Endodermal cell (in vitro differentiated cells): ENCODE measurements at regions not wholly inside any gene's neighbourhood (a gene's known extent, or its start where the extent isn't known, plus 50 kb on each side); places are given as distances from the start of the nearest gene placed in this dataset.

Experiments used
- DNase-seq: peaks from one replicate; pipeline ENCODE4 v3.0.0-alpha.2; 2017
- H3K27ac ChIP-seq: 2 replicates; pipeline ENCODE4 v1.5.1; 2013; ENCODE audit warnings: mild to moderate bottlenecking, low read depth, low read length, moderate library complexity
- H3K27me3 ChIP-seq: 2 replicates; pipeline ENCODE4 v1.6.1; 2013; ENCODE audit warnings: mild to moderate bottlenecking, low read length, moderate library complexity; ENCODE audit not compliant: insufficient read depth, control insufficient read depth, poor library complexity, severe bottlenecking
- H3K36me3 ChIP-seq: 2 replicates; pipeline ENCODE4 v1.7.0; 2013; ENCODE audit warnings: mild to moderate bottlenecking, low read length, moderate library complexity; ENCODE audit not compliant: control insufficient read depth, insufficient read depth
- H3K4me1 ChIP-seq: one replicate; pipeline ENCODE4 v1.7.0; 2013; ENCODE audit warnings: low read length; ENCODE audit not compliant: control insufficient read depth, insufficient read depth
- H3K4me3 ChIP-seq: 2 replicates; pipeline ENCODE4 v1.5.1; 2013; ENCODE audit warnings: mild to moderate bottlenecking, low read length, moderate library complexity
- H3K9ac ChIP-seq: 2 replicates; pipeline ENCODE4 v1.6.1; 2013; ENCODE audit warnings: mild to moderate bottlenecking, low read length, moderate library complexity; ENCODE audit not compliant: poor library complexity, severe bottlenecking; ENCODE audit errors: extremely low read depth
- H3K9me3 ChIP-seq: 2 replicates; pipeline ENCODE4 v1.6.1; 2013; ENCODE audit warnings: mild to moderate bottlenecking, low read length, moderate library complexity; ENCODE audit not compliant: control insufficient read depth
- H3K27ac Mint-ChIP-seq: 2 replicates; pipeline ENCODE4 v1.8.0; 2020; ENCODE audit warnings: mixed read lengths
- H3K27me3 Mint-ChIP-seq: 2 replicates; pipeline ENCODE4 v1.8.0; 2021; ENCODE audit warnings: mild to moderate bottlenecking, mixed read lengths; ENCODE audit not compliant: insufficient read depth
- H3K36me3 Mint-ChIP-seq: 2 replicates; pipeline ENCODE4 v1.8.0; 2020; ENCODE audit warnings: low read depth, mixed read lengths
- H3K4me1 Mint-ChIP-seq: 2 replicates; pipeline ENCODE4 v1.8.0; 2020; ENCODE audit warnings: mixed read lengths
- H3K4me3 Mint-ChIP-seq: 2 replicates; pipeline ENCODE4 v1.8.0; 2020; ENCODE audit warnings: mild to moderate bottlenecking, moderate library complexity, mixed read lengths
- H3K9me3 Mint-ChIP-seq: 2 replicates; pipeline ENCODE4 v1.8.0; 2020; ENCODE audit warnings: mild to moderate bottlenecking, mixed read lengths
- WGBS, 2 experiments: methylation state at CpG; one replicate each; pipeline versions ENCODE4 v1.1.5 to v1.1.7; 2013; ENCODE audit warnings: missing lambda C conversion rate in 2 of 2, mixed read lengths in 1 of 2; ENCODE audit not compliant: insufficient coverage in 1 of 2, insufficient read length in 1 of 2; 5-methylcytosine and 5-hydroxymethylcytosine counted together
- TF ChIP-seq, protein P1 (sequence below): fragments of 200-600 bp; sonication (generic); conservative IDR thresholded peaks from 2 replicates; pipeline ENCODE4 v1.5.0; 2021; ENCODE audit warnings: antibody characterized with exemption, mild to moderate bottlenecking

DNA sequence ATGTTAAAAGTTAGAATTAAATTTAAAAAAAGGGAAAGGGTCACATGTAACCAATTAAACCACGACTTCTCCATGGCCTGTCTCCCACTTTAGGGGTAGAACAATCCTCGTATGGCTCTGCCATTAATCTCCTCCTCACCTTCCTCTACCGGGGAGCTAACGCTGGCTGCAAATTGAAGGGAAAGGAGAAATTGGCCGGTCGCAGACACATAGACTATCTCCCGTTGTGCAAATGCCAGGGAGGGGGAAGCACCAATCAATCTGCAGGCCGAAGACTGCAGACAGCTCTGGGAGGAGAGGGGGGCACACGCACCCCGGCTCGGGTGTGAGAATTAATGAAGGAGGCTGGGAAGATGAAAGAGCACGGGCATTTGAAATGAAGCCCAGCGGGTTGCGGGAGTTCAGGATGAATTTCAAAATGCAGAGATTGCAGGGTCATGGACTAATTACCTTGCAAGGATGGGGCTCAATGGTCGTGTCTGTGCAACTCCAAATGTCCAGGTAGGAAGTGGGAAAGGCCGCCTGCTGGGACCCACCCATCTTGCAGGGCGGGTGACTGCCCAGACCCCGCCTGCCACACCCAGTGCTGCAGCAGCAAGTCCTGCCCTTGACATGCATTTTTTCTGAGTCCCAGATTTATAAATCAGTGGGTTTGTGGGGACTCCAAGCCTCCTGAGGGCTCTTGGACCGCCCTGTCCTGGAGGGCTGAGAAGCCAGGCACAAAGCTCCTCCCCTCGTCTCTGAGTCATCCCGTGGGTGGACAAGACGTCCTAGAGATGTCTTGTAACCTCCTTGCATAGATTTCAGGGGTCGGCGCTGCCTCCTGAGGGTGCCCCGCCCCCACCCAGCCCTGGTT is 534.2 kb downstream of the TBC1D22A start:
- peaks cover 98% of the 10 kb centered on the region for H3K9me3 Mint-ChIP-seq
- Histone ChIP-seq H3K27ac (no peak overlapping the region), H3K9ac (no peak overlapping the region), H3K4me1 (no peaks in the 10 kb centered on the region), H3K27me3 (no peaks in the 10 kb centered on the region), H3K9me3 (peaks cover 59% of the 10 kb centered on the region), H3K36me3 (no peaks in the 10 kb centered on the region), H3K4me3 (no peak overlapping the region)
- TF ChIP-seq, protein P1, sequence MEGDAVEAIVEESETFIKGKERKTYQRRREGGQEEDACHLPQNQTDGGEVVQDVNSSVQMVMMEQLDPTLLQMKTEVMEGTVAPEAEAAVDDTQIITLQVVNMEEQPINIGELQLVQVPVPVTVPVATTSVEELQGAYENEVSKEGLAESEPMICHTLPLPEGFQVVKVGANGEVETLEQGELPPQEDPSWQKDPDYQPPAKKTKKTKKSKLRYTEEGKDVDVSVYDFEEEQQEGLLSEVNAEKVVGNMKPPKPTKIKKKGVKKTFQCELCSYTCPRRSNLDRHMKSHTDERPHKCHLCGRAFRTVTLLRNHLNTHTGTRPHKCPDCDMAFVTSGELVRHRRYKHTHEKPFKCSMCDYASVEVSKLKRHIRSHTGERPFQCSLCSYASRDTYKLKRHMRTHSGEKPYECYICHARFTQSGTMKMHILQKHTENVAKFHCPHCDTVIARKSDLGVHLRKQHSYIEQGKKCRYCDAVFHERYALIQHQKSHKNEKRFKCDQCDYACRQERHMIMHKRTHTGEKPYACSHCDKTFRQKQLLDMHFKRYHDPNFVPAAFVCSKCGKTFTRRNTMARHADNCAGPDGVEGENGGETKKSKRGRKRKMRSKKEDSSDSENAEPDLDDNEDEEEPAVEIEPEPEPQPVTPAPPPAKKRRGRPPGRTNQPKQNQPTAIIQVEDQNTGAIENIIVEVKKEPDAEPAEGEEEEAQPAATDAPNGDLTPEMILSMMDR = no peak
- no peaks in the 10 kb centered on the region for H3K27me3 Mint-ChIP-seq
- 78 to 81% methylated on average over 19 to 25 of the region's 25 CpGs for WGBS, 2 experiments
- no peaks in the 10 kb centered on the region for H3K36me3 Mint-ChIP-seq
- no peak for DNase-seq
- no peak overlapping the region for H3K4me3 Mint-ChIP-seq
- no peaks in the 10 kb centered on the region for H3K4me1 Mint-ChIP-seq
- no peak overlapping the region for H3K27ac Mint-ChIP-seq

DNA sequence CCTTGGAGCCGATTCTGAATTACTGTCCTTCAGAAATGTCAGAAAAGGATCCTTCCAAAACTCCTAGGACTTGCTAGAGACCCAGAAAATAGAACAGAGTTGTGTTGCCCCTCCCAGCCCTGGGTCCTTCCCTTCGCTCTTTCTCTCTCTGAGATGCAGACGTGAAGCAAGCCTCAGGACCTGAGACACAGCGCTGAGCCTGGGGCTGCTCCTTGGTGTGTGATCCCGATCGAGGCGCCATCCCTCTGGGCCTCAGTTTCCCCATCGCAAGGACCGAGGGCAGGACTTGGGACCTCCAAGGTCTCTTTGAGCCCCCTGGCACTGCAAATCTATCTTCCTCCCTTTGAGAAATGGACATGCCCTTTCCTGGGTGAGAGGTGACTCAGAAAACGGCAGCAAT is 533.5 kb downstream of the TBC1D22A start:
- H3K4me3 Mint-ChIP-seq = no peak overlapping the region
- H3K9me3 Mint-ChIP-seq = peaks cover 98% of the 10 kb centered on the region
- Histone ChIP-seq H3K27ac (no peak overlapping the region), H3K9ac (no peak overlapping the region), H3K27me3 (no peaks in the 10 kb centered on the region), H3K4me1 (no peaks in the 10 kb centered on the region), H3K9me3 (peaks cover 52% of the 10 kb centered on the region), H3K36me3 (no peaks in the 10 kb centered on the region), H3K4me3 (no peak overlapping the region)
- TF ChIP-seq, protein P1 = no peak
- 85 to 97% methylated on average over 4 to 10 of the region's 10 CpGs for WGBS, 2 experiments
- H3K4me1 Mint-ChIP-seq = no peaks in the 10 kb centered on the region
- no peaks in the 10 kb centered on the region for H3K27me3 Mint-ChIP-seq
- H3K36me3 Mint-ChIP-seq = no peaks in the 10 kb centered on the region
- peak; percentile 17 for DNase-seq
- no peak overlapping the region for H3K27ac Mint-ChIP-seq

DNA sequence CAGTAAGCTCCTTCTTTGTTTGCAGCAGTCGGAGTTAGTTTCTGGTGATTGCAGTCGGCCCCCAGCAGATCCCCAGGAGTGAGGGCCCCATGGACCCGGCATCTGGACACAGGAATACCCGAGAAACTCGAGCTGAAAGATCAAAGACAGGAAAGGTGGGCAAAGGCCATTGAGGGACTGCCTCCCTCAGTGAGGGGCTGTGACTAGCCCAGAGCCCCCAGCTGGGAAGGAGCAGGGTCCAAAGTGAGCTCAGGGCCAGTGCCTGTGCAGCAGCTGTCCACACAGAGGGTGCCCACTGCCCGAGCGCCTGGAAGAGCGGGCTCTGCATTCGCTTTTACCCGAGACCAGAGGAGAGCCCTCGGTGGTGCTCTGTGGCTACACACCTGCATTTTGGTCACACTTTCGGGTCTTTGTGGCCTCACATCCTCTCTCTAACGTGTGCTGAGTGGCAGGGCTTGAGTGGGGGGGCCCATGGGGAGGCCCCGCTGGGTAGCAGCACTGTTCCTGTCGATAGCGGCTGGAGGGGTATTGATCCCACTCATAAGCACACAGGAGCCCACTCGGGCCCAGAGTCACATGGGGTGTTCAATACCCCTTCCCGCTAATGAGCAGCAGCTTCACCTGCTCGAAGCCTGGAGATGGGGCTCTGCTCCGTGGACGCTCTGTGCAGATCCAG is 532.9 kb downstream of the TBC1D22A start:
- Mint-ChIP-seq H3K27me3 (no peaks in the 10 kb centered on the region), H3K9me3 (peaks cover 98% of the 10 kb centered on the region), H3K4me1 (no peaks in the 10 kb centered on the region), H3K4me3 (no peak overlapping the region), H3K27ac (no peak overlapping the region), H3K36me3 (no peaks in the 10 kb centered on the region)
- TF ChIP-seq, protein P1 = no peak
- H3K27ac ChIP-seq = no peak overlapping the region
- 80 to 81% methylated on average over 11 to 21 of the region's 21 CpGs for WGBS, 2 experiments
- no peaks in the 10 kb centered on the region for H3K4me1 ChIP-seq
- no peaks in the 10 kb centered on the region for H3K27me3 ChIP-seq
- H3K4me3 ChIP-seq = no peak overlapping the region
- H3K9ac ChIP-seq = no peak overlapping the region
- H3K9me3 ChIP-seq = peaks cover 50% of the 10 kb centered on the region
- H3K36me3 ChIP-seq = no peaks in the 10 kb centered on the region
- peak; percentile 13 for DNase-seq
